Kidney (tissue), 13 donors: ENCODE measurements at regions not wholly inside any gene's neighbourhood (a gene's known extent, or its start where the extent isn't known, plus 50 kb on each side); places are given as distances from the start of the nearest gene placed in this dataset.

Source experiments
- DNase-seq, 5 donors: peaks; one replicate each; pipeline ENCODE4 v3.0.0-alpha.2; 2013 to 2020
- FAIRE-seq: peaks from 2 replicates; lab custom pipeline; 2012; peaks lifted over from hg19 to GRCh38; lab: Jason Lieb, UNC
- H3K27ac ChIP-seq, 2 donors: one replicate each; pipeline ENCODE4 v1.7.0; 2013; ENCODE audit warnings: low read depth in 2 of 2, low read length in 2 of 2, inconsistent platforms in 1 of 2
- H3K27me3 ChIP-seq: one replicate; pipeline ENCODE4 v1.7.1; 2013; ENCODE audit warnings: low read length, inconsistent platforms; ENCODE audit not compliant: control insufficient read depth, insufficient read depth
- H3K36me3 ChIP-seq, 3 donors: one replicate each; pipeline versions ENCODE4 v1.7.0 to v1.7.1; 2013; ENCODE audit warnings: low read length in 3 of 3, control low read depth in 1 of 3, inconsistent platforms in 1 of 3; ENCODE audit not compliant: insufficient read depth in 3 of 3, control insufficient read depth in 2 of 3
- H3K4me1 ChIP-seq, 3 donors: one replicate each; pipeline versions ENCODE4 v1.7.0 to v1.7.1; 2013; ENCODE audit warnings: low read length in 3 of 3, inconsistent platforms in 1 of 3, low read depth in 1 of 3; ENCODE audit not compliant: control insufficient read depth in 2 of 3, insufficient read depth in 2 of 3
- H3K4me3 ChIP-seq, 3 donors: one replicate each; pipeline versions ENCODE4 v1.7.0 to v1.8.1; 2013; ENCODE audit warnings: low read length in 3 of 3, control low read depth in 1 of 3, inconsistent platforms in 1 of 3
- H3K9ac ChIP-seq, 3 donors: one replicate each; pipeline versions ENCODE4 v1.7.0 to v1.7.1; 2013; ENCODE audit warnings: low read length in 3 of 3, control low read depth in 1 of 3, inconsistent platforms in 1 of 3
- H3K9me3 ChIP-seq, 3 donors: one replicate each; pipeline versions ENCODE4 v1.7.0 to v1.7.1; 2013; ENCODE audit warnings: low read length in 3 of 3, control low read depth in 1 of 3, inconsistent platforms in 1 of 3; ENCODE audit not compliant: control insufficient read depth in 2 of 3, insufficient read depth in 1 of 3
- CTCF ChIP-seq: IDR thresholded peaks from 3 replicates; pipeline ENCODE4 v1.5.1; 2012; ENCODE audit warnings: mild to moderate bottlenecking, moderate library complexity, borderline replicate concordance; ENCODE audit not compliant: insufficient read depth; ENCODE audit errors: extremely low read depth
- intact Hi-C: fragments of 100-400 bp; cut with DNase I; formaldehyde crosslinking; loops from one replicate; pipeline ENCODE4 v1.11.1; 2022
- donor health status: control.
- donor health status: control.
- donor health status: control.
- donor health status: control.
- donor health status: control.
- donor health status: DM: yes; HTN: yes; CAD: no.
- donor health status: Normal renal cell carcinoma (clear cell type).

GRCh38 chr2:234595829-234596228 lies 98.9 kb upstream of the ARL4C start:
- Histone ChIP-seq H3K27me3 (no peaks in the 10 kb centered on the region), H3K36me3 (no peaks in the 10 kb centered on the region), H3K4me1 (no peaks in the 10 kb centered on the region), H3K4me3 (no peak overlapping the region), H3K9me3 (no peaks in the 10 kb centered on the region), H3K27ac (no peak overlapping the region), H3K9ac (no peak overlapping the region)
- intact Hi-C loops, result no loop called here
- DNase-seq, result no peak
- FAIRE-seq, result no peak
- TF ChIP-seq CTCF, result no peak

GRCh38 chr2:234594715-234595114 lies 97.8 kb upstream of the ARL4C start:
- Histone ChIP-seq H3K9me3 (no peaks in the 10 kb centered on the region), H3K27ac (no peak overlapping the region), H3K4me1 (no peaks in the 10 kb centered on the region), H3K4me3 (no peak overlapping the region), H3K36me3 (no peaks in the 10 kb centered on the region), H3K9ac (no peak overlapping the region), H3K27me3 (no peaks in the 10 kb centered on the region)
- intact Hi-C loops, result no loop called here
- no peak for FAIRE-seq
- DNase-seq, result no peak
- TF ChIP-seq CTCF, result no peak

- no peak for DNase-seq
- H3K27me3 ChIP-seq, result no peaks in the 10 kb centered on the region
- H3K4me3 ChIP-seq, result no peak overlapping the region
- no peak overlapping the region for H3K9ac ChIP-seq
- no peaks in the 10 kb centered on the region for H3K36me3 ChIP-seq
- FAIRE-seq, result no peak
- H3K9me3 ChIP-seq, result no peaks in the 10 kb centered on the region
- no peak for TF ChIP-seq CTCF
- no peaks in the 10 kb centered on the region for H3K4me1 ChIP-seq
- intact Hi-C loops, result no loop called here
- no peak overlapping the region for H3K27ac ChIP-seq
These were observed 96.8 kb upstream of the ARL4C start for GRCh38 chr2:234593636-234594035.

- H3K36me3 ChIP-seq, result no peaks in the 10 kb centered on the region
- intact Hi-C loops, result no loop called here
- no peak for DNase-seq
- TF ChIP-seq CTCF, result no peak
- no peak for FAIRE-seq
- no peaks in the 10 kb centered on the region for H3K9me3 ChIP-seq
- no peak overlapping the region for H3K9ac ChIP-seq
- H3K27me3 ChIP-seq, result no peaks in the 10 kb centered on the region
- H3K4me3 ChIP-seq, result no peak overlapping the region
- no peaks in the 10 kb centered on the region for H3K4me1 ChIP-seq
- H3K27ac ChIP-seq, result no peak overlapping the region
These were observed 95.7 kb upstream of the ARL4C start for GRCh38 chr2:234592541-234592940.
